ENCODE measurements at regions not wholly inside any gene's neighbourhood (a gene's known extent, or its start where the extent isn't known, plus 50 kb on each side); places are given as distances from the start of the nearest gene placed in this dataset.
"Not testable (repeated sequence)": the region's sequence is repeated elsewhere in the genome, so short reads cannot be mapped to it uniquely, and the experiment has no call there.

DNA sequence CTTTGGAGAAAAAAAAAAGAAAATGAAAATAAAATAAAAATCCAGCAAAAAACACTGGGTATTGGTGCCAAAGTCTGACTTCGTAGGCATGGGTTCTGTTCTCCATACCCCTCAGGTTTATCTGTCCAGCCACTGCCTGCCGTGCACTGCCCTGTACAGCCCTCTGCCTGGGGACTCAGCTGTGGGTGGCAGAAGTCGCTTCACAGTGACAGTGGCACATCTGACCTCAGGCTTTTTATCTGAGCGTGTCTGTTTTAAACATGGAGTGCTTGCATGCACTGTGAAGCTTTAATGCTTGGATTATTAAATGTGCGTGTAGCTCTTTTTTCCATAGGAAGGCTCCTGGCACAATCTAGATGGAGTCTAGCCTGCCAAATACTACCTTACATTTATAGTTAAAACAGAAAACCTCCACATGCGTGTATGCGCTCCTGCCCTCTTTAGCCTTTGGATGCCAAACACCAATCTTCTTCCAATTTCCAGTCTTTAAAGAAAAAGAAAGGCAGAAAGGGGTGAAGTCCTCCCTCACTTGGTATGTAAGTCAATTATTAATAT is 375.5 kb downstream of the UTRN start:
- H3K36me3 ChIP-seq (ENCODE audit: control insufficient read depth, insufficient read depth, low read length) = no peaks in the 10 kb centered on the region
- H3K9ac ChIP-seq (ENCODE audit: low read length) = no peak overlapping the region
- H3K27me3 ChIP-seq (ENCODE audit: control insufficient read depth, insufficient read depth, low read length) = no peaks in the 10 kb centered on the region
- H3K9me3 ChIP-seq (ENCODE audit: control insufficient read depth, low read length) = no peaks in the 10 kb centered on the region
- H3K4me1 ChIP-seq (ENCODE audit: control insufficient read depth, insufficient read depth, low read length) = peaks cover 15% of the 10 kb centered on the region
- no peak overlapping the region for H3K4me3 ChIP-seq (ENCODE audit: low read length)

DNA sequence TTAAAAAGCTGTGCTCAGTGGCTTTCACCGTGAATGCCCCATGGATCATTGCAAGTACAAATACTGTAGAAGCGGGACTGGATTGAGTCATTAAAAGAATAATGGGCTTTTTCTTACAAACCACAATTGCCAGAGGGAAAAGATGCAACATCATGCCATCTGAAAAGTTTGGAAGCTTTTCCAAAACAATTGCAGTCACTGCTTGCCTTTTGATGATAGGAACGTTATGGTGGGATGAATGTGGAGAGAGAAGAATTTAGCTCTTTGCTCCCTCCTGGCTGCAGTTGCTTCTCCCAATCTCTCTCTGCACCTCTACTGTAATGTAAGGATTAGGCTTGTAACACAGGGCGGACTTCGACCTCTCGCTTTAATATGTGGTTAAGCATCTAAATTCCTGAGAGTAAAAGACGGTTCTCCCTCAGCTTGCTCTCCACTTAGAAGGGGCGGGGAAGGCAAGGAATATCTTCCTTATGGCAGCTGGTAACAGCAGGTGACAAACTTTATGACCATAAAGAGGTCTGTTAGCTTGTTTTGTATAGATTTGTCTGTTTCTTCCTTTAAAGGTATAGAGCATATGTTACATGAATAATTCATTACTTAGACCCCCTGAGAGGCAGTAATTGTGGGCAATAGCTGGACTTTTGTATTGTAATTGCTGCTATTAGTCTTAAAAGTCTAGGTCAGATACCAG is 376.1 kb downstream of the UTRN start:
- Histone ChIP-seq H3K27me3 (ENCODE audit: control insufficient read depth, insufficient read depth, low read length) (no peaks in the 10 kb centered on the region), H3K4me3 (ENCODE audit: low read length) (no peak overlapping the region), H3K9me3 (ENCODE audit: control insufficient read depth, low read length) (no peaks in the 10 kb centered on the region), H3K4me1 (ENCODE audit: control insufficient read depth, insufficient read depth, low read length) (peaks cover 15% of the 10 kb centered on the region), H3K9ac (ENCODE audit: low read length) (no peak overlapping the region), H3K36me3 (ENCODE audit: control insufficient read depth, insufficient read depth, low read length) (no peaks in the 10 kb centered on the region)

DNA sequence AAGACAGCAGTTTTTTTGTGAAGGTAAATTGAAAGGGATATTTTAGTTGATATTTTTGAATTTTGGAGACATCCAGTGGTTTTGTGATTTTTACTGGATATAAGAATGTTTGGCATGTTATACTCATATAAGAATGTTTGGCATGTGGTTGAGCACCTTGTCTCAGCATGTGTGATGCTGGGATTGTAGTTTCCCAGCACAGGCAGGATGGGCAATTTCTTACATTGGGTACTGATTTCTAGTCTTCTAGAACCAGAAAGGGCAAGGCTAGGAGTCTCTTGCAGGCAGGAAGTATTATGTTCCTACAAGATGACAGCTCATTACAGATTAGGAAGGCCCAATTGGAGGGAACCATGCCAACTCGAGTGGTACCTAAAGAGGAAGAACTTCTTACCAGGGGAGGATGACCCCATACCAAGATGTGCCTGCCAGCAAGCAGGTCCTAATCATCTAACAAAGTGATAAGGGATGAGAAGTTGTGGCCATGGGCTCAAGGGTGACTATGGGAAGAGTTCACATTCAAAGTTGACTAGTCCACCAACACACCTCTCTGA is 377.8 kb downstream of the UTRN start:
- Histone ChIP-seq H3K36me3 (ENCODE audit: control insufficient read depth, insufficient read depth, low read length) (no peaks in the 10 kb centered on the region), H3K27me3 (ENCODE audit: control insufficient read depth, insufficient read depth, low read length) (no peaks in the 10 kb centered on the region), H3K4me3 (ENCODE audit: low read length) (no peak overlapping the region), H3K9ac (ENCODE audit: low read length) (no peak overlapping the region), H3K9me3 (ENCODE audit: control insufficient read depth, low read length) (no peaks in the 10 kb centered on the region), H3K4me1 (ENCODE audit: control insufficient read depth, insufficient read depth, low read length) (peaks cover 10% of the 10 kb centered on the region)

DNA sequence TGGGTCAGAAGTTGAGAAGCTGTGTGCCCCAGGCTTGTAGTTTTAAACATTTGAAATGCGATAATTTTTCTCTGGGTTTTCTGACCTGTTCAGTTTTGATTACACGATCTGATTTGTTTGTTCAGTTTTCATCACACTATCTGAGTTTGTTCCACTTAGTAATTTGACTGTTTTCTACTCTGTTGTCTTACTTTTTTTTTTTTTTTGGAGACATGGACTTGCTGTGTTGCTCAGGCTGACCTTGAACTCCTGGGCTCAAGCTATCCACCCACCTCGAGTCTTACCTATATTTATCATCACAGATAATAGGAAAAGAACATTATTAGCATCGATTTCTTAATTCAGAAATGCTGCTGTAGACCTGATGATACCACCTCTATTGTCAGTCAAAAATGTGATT is 379.1 kb downstream of the UTRN start:
- Histone ChIP-seq H3K9me3 (ENCODE audit: control insufficient read depth, low read length) (no peaks in the 10 kb centered on the region), H3K36me3 (ENCODE audit: control insufficient read depth, insufficient read depth, low read length) (no peaks in the 10 kb centered on the region), H3K27me3 (ENCODE audit: control insufficient read depth, insufficient read depth, low read length) (no peaks in the 10 kb centered on the region), H3K9ac (ENCODE audit: low read length) (no peak overlapping the region), H3K4me3 (ENCODE audit: low read length) (no peak overlapping the region), H3K4me1 (ENCODE audit: control insufficient read depth, insufficient read depth, low read length) (peaks cover 10% of the 10 kb centered on the region)

DNA sequence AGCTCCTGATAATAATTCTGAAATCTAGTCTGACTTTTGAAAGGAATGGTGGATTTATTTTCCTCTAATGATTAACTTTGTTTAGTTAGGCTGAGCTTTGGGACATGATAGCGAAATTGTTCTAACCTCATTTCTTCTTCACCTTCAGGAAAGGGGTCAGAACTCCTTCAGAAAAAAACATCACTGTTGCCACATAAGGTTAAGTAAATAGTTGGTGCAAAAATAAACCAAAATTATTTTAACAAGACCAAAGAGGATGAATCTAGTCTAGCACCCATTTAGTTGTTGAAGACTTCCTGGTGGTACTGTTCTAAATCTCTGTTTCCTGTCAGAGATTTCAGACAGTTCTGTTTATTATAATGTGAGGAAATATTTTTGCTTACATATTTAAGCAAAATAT is 379.8 kb downstream of the UTRN start:
- H3K4me1 ChIP-seq (ENCODE audit: control insufficient read depth, insufficient read depth, low read length) = peaks cover 10% of the 10 kb centered on the region
- no peaks in the 10 kb centered on the region for H3K9me3 ChIP-seq (ENCODE audit: control insufficient read depth, low read length)
- no peaks in the 10 kb centered on the region for H3K27me3 ChIP-seq (ENCODE audit: control insufficient read depth, insufficient read depth, low read length)
- H3K4me3 ChIP-seq (ENCODE audit: low read length) = no peak overlapping the region
- no peak overlapping the region for H3K9ac ChIP-seq (ENCODE audit: low read length)
- H3K36me3 ChIP-seq (ENCODE audit: control insufficient read depth, insufficient read depth, low read length) = no peaks in the 10 kb centered on the region

DNA sequence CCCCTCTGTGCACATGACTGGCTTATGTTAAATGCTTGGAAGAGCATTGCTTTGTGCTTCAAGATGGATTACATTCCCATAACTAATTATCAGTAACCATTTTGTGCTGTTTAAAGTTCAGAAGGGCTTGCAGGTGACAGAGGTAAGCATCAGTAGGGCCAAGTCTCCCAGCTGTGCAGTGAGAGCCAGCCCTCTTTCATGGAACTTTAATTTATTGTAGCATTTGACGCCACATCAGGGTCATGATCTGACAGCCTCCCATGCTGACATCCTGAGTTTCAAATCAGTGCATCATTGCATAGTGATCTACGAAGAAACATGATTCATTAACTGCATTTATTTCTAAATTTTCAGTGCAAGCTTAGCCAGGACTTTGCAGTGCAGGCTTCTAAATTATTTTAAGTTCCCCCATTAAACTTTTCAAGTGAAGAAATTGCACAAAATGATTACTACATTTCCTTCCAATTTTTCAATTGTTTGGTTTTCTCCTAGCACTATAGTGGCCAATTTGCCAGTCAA is 380.9 kb downstream of the UTRN start:
- H3K9ac ChIP-seq (ENCODE audit: low read length) = no peak overlapping the region
- peaks cover 5% of the 10 kb centered on the region for H3K4me1 ChIP-seq (ENCODE audit: control insufficient read depth, insufficient read depth, low read length)

DNA sequence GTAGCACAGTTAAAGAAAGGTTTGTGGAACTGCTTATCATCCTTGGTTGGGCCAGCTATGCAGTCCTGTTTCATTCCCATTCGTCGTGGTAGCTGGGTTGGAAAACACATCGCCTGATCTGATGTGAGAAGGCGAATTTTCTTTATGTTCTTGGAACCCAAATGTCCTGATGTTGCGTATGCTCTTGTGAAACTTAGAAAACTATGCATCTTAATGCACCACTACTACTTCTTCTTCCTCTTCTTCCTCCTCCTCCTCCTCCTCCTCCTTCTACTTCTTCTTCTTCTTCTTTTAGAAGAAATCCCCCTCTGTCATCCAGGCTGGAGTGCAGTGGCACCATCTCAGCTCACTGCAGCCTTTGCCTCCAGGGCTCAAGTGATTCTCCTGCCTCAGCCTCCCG is 381.6 kb downstream of the UTRN start:
- no peak overlapping the region for H3K9ac ChIP-seq (ENCODE audit: low read length)
- H3K4me1 ChIP-seq (ENCODE audit: control insufficient read depth, insufficient read depth, low read length) = no peaks in the 10 kb centered on the region
- H3K4me3 ChIP-seq (ENCODE audit: low read length) = no peak overlapping the region
- no peaks in the 10 kb centered on the region for H3K9me3 ChIP-seq (ENCODE audit: control insufficient read depth, low read length)
- no peaks in the 10 kb centered on the region for H3K27me3 ChIP-seq (ENCODE audit: control insufficient read depth, insufficient read depth, low read length)
- no peaks in the 10 kb centered on the region for H3K36me3 ChIP-seq (ENCODE audit: control insufficient read depth, insufficient read depth, low read length)

More for the DNA sequence above, 380.9 kb downstream of the UTRN start:
- Histone ChIP-seq H3K27me3 (ENCODE audit: control insufficient read depth, insufficient read depth, low read length) (no peaks in the 10 kb centered on the region), H3K4me3 (ENCODE audit: low read length) (no peak overlapping the region), H3K9me3 (ENCODE audit: control insufficient read depth, low read length) (no peaks in the 10 kb centered on the region), H3K36me3 (ENCODE audit: control insufficient read depth, insufficient read depth, low read length) (no peaks in the 10 kb centered on the region)

DNA sequence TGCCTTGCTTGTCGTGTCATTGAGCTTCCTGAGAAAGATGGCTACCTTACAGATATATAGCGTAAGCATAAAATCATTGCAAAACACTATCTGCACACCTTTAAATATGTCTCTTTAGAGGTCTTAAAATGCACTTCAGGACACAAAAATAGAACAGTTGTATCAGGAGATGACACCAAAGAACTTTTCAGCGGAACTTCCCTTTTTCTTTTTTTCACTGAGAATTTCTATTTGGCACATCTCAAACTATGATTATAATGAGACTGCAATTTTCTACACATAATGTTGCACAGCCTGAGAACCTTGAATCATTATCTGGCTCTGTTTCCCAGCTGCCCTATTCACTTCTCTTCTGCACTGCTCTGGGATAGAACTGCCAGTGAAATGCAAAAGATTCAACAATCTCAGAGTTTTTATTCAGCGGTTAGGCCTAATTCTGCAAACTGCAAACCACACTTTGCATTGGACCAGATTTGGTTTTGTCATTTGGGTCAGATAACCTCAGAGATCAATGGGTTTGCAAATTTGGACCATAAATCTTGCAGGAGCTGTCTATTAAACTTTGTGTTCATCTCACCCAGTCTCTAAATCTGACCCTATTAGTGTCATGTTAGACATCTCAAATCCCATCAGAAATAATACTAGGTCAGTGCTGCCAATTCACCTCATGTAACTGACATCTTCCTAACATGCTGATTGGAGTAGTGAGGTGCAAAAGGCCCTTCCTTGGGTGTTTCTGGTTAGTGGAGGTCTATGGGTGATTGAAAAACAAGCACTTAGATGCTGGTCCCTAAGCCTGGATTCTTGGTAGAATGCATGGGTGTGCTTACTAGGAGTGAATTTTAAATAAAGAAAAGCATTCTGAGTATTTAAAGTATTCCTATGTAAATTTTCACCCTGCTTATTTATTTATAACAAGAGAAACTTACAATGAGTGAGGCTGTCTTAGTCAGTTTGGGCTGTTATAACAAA is 382.7 kb downstream of the UTRN start:
- no peaks in the 10 kb centered on the region for H3K36me3 ChIP-seq (ENCODE audit: control insufficient read depth, insufficient read depth, low read length)
- H3K4me1 ChIP-seq (ENCODE audit: control insufficient read depth, insufficient read depth, low read length) = no peaks in the 10 kb centered on the region
- no peaks in the 10 kb centered on the region for H3K9me3 ChIP-seq (ENCODE audit: control insufficient read depth, low read length)
- H3K27me3 ChIP-seq (ENCODE audit: control insufficient read depth, insufficient read depth, low read length) = no peaks in the 10 kb centered on the region
- no peak overlapping the region for H3K4me3 ChIP-seq (ENCODE audit: low read length)
- no peak overlapping the region for H3K9ac ChIP-seq (ENCODE audit: low read length)

DNA sequence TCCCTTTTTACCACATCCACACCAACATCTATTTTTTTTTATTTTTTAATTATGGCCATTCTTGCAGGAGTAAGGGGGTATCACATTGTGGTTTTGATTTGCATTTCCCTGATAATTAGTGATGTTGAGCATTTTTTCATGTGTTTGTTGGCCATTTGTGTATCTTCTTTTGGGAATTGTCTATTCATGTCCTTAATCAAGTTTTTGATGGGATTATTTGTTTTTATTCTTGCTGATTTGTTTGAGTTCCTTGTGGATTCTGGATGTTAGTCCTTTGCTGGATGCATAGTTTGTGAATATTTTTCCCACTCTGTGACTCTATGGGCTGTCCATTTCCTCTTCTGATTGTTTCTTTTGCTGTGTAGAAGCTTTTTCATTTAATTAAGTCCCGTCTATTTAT is 385.1 kb downstream of the UTRN start:
- not testable (repeated sequence) for H3K27me3 ChIP-seq (ENCODE audit: control insufficient read depth, insufficient read depth, low read length)

DNA sequence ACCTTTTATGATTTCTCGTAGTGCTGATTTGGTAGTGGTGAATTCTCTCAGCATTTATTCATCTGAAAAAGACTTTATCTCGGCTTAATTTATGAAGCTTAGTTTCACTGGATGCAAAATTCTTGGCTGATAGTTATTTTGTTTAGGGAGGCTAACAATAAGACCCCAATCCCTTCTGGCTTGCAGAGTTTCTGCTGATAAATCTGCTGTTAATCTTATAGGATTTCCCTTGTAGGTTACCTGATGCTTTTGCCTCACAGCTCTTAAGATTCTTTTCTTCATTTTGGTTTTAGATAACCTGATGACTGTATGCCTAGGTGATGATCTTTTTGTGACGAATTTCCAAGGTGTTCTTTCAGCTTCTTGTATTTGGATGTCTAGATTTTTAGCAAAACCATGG is 388.7 kb downstream of the UTRN start:
- Histone ChIP-seq H3K9me3 (ENCODE audit: control insufficient read depth, low read length) (no peaks in the 10 kb centered on the region), H3K27me3 (ENCODE audit: control insufficient read depth, insufficient read depth, low read length) (no peaks in the 10 kb centered on the region), H3K4me3 (ENCODE audit: low read length) (no peak overlapping the region), H3K36me3 (ENCODE audit: control insufficient read depth, insufficient read depth, low read length) (no peaks in the 10 kb centered on the region), H3K4me1 (ENCODE audit: control insufficient read depth, insufficient read depth, low read length) (no peaks in the 10 kb centered on the region), H3K9ac (ENCODE audit: low read length) (no peak overlapping the region)

More for the DNA sequence above, 385.1 kb downstream of the UTRN start:
- H3K4me1 ChIP-seq (ENCODE audit: control insufficient read depth, insufficient read depth, low read length); H3K9ac ChIP-seq (ENCODE audit: low read length); H3K36me3 ChIP-seq (ENCODE audit: control insufficient read depth, insufficient read depth, low read length); H3K4me3 ChIP-seq (ENCODE audit: low read length); H3K9me3 ChIP-seq (ENCODE audit: control insufficient read depth, low read length): not testable (repeated sequence)

DNA sequence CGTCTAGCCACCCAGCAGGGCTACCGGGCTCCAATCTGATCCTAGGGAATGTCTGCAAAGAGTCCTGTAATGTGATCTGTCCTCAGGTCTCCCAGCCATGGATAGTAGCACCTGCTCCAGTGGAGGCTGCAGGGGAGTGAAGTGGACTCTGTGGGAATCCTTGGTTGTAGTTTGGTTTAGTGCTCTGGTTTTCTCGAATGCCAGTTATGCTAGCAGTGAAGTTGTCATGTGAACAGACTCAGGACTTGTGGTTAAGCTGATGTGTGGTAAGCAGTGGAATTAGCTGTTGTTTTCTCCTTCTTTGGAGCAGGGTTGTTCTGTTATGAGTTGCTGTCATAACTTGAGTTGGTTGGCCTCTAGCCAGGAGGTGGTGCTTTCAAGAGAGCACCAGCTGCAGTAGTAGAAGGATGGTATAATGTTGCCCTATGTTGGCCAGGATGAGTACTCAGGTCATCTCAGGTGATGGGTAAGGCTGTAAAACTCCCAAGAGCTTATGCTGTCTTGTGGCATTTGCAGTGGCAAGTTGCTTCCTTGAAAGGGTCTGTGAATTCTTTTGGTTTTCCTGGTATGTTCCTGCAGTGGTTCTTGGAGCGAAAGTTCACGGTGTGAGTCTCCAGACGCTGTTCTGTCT is 390.2 kb downstream of the UTRN start:
- Histone ChIP-seq H3K4me3 (ENCODE audit: low read length) (no peak overlapping the region), H3K36me3 (ENCODE audit: control insufficient read depth, insufficient read depth, low read length) (no peaks in the 10 kb centered on the region), H3K27me3 (ENCODE audit: control insufficient read depth, insufficient read depth, low read length) (no peaks in the 10 kb centered on the region), H3K9ac (ENCODE audit: low read length) (no peak overlapping the region), H3K4me1 (ENCODE audit: control insufficient read depth, insufficient read depth, low read length) (no peaks in the 10 kb centered on the region), H3K9me3 (ENCODE audit: control insufficient read depth, low read length) (no peaks in the 10 kb centered on the region)

All from mucosa of stomach (tissue), 1 donor.